Pancreas (tissue), 10 donors: ENCODE measurements at regions not wholly inside any gene's neighbourhood (a gene's known extent, or its start where the extent isn't known, plus 50 kb on each side); places are given as distances from the start of the nearest gene placed in this dataset.

Experiments used
- ATAC-seq, 4 donors: fragments of 200-7000 bp; cut with Tn5 transposase; one replicate each; pipeline versions ENCODE4 v1.8.0 to v1.9.1; 2020; ENCODE audit warnings: mild to moderate bottlenecking in 4 of 4, moderate library complexity in 4 of 4
- DNase-seq, 6 donors: peaks; one replicate each; pipeline ENCODE4 v3.0.0-alpha.2; 2020
- FAIRE-seq: peaks from 2 replicates; lab custom pipeline; 2012; peaks lifted over from hg19 to GRCh38; lab: Jason Lieb, UNC
- H3K27ac ChIP-seq, 4 donors: fragments of 200-600 bp; sonication (generic); 1 replicate in 3 of 4; 2 replicates in 1 of 4; pipeline versions ENCODE4 v1.5.0 to v1.8.0; 2020
- H3K27me3 ChIP-seq, 4 donors: fragments of 200-600 bp; one replicate each; pipeline ENCODE4 v1.8.0; 2021
- H3K36me3 ChIP-seq, 3 donors: fragments of 200-600 bp; sonication (generic) in 1 of 3; one replicate each; pipeline versions ENCODE4 v1.5.0 to v1.8.0; 2020 to 2021
- H3K4me1 ChIP-seq, 3 donors: fragments of 200-600 bp; one replicate each; pipeline ENCODE4 v1.8.0; 2021
- H3K4me3 ChIP-seq, 4 donors: fragments of 200-600 bp; sonication (generic) in 2 of 4; one replicate each; pipeline versions ENCODE4 v1.5.0 to v1.8.0; 2020 to 2021
- H3K9me3 ChIP-seq, 4 donors: fragments of 200-600 bp; one replicate each; pipeline ENCODE4 v1.8.0; 2021
- WGBS, 2 donors: extraction: QIAGEN DNeasy Blood & Tissue Kit; methylation state at CpG; one replicate each; pipeline ENCODE4 v1.1.7; 2013; 5-methylcytosine and 5-hydroxymethylcytosine counted together
- intact Hi-C, 3 donors: fragments of 100-400 bp; cut with DNase I; formaldehyde crosslinking; loops; one replicate each; pipeline versions ENCODE4 v1.11.1 to v1.14.2; 2022
- TF ChIP-seq, protein P1 (sequence below), 4 donors: fragments of 200-600 bp; sonication (generic) in 3 of 4; IDR thresholded peaks; one replicate each; pipeline versions ENCODE4 v1.5.0 to v1.8.0; 2021; ENCODE audit warnings: antibody characterized with exemption in 4 of 4
- donor health status: healthy with polysubstance abuse.
- donor health status: DM: no; HTN: no; CAD: no; lungs with moderate emphysema.
- donor health status: DM: no; HTN: no; CAD: no.
- donor health status: control.
- donor health status: control.
- donor health status: Bipolar disorder and iron deficiency.
- donor health status: DM: yes; HTN: yes; CAD: no.
- donor health status: DM: no; HTN: no; CAD: no.
- donor health status: DM: no; HTN: no; CAD: no.
- donor health status: DM: yes; HTN: yes; CAD: no.

DNA sequence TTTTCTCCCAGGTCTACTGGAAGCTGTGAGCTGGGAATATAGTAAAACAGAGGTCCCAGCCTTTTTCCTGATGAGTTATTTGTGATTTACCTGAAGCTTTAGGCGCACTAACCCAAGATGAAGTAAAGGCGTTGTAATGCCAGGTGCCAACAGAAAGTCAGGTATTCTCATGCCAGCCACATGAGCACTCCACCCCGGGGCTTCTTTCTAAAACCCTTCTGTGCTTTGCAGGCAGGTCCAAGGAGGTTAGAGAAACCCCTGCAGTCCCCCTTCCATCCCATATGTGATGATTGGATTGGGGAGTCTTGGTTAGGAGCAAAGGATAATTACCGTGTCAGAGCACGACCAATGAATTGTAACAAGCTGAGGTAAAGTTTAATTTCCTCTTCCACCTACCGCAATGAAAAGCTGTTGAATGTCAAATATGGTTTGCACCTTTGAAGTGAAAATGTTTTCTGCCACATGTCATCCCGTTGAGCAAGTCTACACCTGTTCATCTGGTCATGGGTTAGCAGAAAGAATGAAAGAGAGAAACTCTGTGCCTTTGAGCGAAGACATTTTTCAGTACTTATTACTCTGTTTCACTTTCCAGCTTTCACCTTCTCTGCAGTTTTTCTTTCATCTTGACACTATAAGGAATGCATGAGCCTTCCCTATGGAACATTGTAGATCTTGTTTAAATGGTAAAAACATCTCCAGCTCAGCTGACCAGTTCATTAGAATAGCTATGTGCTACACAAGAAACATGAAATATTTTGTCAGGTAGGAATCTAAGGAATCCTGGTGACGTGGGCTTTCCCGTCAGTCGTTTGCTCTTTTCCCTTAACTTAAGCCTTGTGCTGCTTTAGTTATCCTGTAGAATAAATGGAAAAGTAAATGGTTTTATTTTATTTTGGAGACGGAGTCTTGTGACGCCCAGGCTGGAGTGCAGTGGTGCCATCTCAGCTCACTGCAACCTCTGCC is 204.6 kb upstream of the IL12A start:
- Histone ChIP-seq H3K9me3 (no peaks in the 10 kb centered on the region), H3K36me3 (no peaks in the 10 kb centered on the region), H3K27me3 (peaks cover 0 to 8% (median 3%) of the 10 kb centered on the region in 4 donors), H3K27ac (no peak overlapping the region), H3K4me1 (no peaks in the 10 kb centered on the region), H3K4me3 (no peak overlapping the region)
- ATAC-seq (no peak), FAIRE-seq (no peak), DNase-seq (no peak)
- WGBS, 2 donors, result 47 to 51% methylated on average over 13 of the region's 13 CpGs
- intact Hi-C loops, result no loop called here
- TF ChIP-seq, protein P1, sequence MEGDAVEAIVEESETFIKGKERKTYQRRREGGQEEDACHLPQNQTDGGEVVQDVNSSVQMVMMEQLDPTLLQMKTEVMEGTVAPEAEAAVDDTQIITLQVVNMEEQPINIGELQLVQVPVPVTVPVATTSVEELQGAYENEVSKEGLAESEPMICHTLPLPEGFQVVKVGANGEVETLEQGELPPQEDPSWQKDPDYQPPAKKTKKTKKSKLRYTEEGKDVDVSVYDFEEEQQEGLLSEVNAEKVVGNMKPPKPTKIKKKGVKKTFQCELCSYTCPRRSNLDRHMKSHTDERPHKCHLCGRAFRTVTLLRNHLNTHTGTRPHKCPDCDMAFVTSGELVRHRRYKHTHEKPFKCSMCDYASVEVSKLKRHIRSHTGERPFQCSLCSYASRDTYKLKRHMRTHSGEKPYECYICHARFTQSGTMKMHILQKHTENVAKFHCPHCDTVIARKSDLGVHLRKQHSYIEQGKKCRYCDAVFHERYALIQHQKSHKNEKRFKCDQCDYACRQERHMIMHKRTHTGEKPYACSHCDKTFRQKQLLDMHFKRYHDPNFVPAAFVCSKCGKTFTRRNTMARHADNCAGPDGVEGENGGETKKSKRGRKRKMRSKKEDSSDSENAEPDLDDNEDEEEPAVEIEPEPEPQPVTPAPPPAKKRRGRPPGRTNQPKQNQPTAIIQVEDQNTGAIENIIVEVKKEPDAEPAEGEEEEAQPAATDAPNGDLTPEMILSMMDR (IDR thresholded peaks at IDR 0.05), result no peak

- 16 to 24% methylated on average over 1 of the region's 1 CpG for WGBS, 2 donors
- TF ChIP-seq, protein P1 (IDR thresholded peaks at IDR 0.05), result no peak
- Histone ChIP-seq H3K9me3 (no peaks in the 10 kb centered on the region), H3K4me1 (no peaks in the 10 kb centered on the region), H3K4me3 (no peak overlapping the region), H3K27me3 (peaks cover 0 to 8% (median 3%) of the 10 kb centered on the region in 4 donors), H3K27ac (no peak overlapping the region), H3K36me3 (no peaks in the 10 kb centered on the region)
- ATAC-seq (no peak), DNase-seq (no peak), FAIRE-seq (no peak)
- intact Hi-C loops, result no loop called here
These were observed 203.3 kb upstream of the IL12A start for GRCh38 chr3:159785273-159785708.

DNA sequence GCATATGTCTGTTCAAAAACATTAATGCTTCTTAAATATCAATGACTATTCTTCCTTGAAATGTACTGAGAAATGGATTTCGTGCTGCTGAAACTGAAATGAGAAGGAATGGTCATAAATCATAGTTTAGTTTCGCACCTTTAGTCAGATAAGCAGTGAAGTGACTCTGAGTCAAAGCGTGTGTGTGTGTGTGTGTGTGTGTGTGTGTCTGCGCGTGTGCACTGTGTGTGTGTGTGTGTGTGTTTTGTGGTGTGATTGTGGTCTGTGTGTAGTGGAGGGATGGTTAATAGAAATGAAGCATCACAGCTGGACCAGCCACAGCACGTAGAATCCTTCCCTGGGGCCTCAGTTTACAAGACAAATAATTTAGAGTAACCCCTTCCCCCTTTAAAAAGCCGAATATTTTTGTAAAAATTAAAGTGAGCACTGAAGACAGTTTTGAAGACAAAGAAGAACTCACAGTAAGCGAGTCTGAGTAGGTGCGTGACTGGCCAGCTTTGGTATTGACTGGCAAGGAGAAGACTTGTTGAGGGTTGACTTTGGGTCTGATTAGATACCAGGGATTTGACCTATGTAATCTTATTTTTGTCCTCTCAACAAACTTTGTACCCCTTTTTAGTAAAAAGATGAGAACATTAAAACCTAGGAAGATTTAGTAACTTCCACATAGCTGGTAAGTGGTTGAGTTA is 202.0 kb upstream of the IL12A start:
- ATAC-seq, result no peak
- Histone ChIP-seq H3K4me1 (no peaks in the 10 kb centered on the region), H3K27ac (no peak overlapping the region), H3K4me3 (no peak overlapping the region), H3K36me3 (no peaks in the 10 kb centered on the region), H3K9me3 (no peaks in the 10 kb centered on the region), H3K27me3 (peaks cover 0 to 8% (median 3%) of the 10 kb centered on the region in 4 donors)
- TF ChIP-seq, protein P1 (IDR thresholded peaks at IDR 0.05), result no peak
- WGBS, 2 donors, result 59 to 60% methylated on average over 9 of the region's 9 CpGs
- intact Hi-C loops, result no loop called here
- no peak for DNase-seq
- FAIRE-seq, result no peak

DNA sequence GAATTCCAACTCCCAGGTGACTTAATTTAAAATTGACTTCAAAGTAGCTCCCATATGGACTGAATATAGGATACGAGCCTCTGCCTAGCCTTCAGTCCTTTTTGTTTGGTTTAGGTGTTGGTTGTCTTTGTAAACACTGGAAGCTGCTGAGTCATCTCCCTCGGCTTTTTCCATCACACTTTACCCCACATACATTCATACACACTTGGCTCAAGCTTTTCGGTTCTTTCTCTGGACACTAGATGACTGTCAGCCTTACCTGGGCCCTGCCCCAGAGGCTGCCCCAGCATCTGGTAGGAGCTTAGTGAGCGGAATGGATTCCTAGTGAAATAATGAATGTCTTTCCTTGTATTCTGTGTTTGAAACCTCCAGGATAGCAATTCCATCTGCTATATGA is 201.5 kb upstream of the IL12A start:
- no peak for DNase-seq

More for the DNA sequence above, 201.5 kb upstream of the IL12A start:
- peaks cover 0 to 8% (median 3%) of the 10 kb centered on the region in 4 donors for H3K27me3 ChIP-seq
- ATAC-seq (no peak), FAIRE-seq (no peak)
- 58 to 63% methylated on average over 4 of the region's 4 CpGs for WGBS, 2 donors
- intact Hi-C loops, result no loop called here
- no peaks in the 10 kb centered on the region for H3K36me3 ChIP-seq
- TF ChIP-seq, protein P1 (IDR thresholded peaks at IDR 0.05), result no peak
- no peaks in the 10 kb centered on the region for H3K4me1 ChIP-seq
- H3K27ac ChIP-seq, result no peak overlapping the region
- no peaks in the 10 kb centered on the region for H3K9me3 ChIP-seq
- H3K4me3 ChIP-seq, result no peak overlapping the region
